SU-DHL-6 (cell line): ENCODE measurements at regions not wholly inside any gene's neighbourhood (a gene's known extent, or its start where the extent isn't known, plus 50 kb on each side); places are given as distances from the start of the nearest gene placed in this dataset.

ENCODE experiments used
- H2AFZ ChIP-seq: fragments of 200-600 bp; sonication (generic); 2 replicates; pipeline ENCODE4 v1.6.1; 2014; ENCODE audit warnings: low read depth, mild to moderate bottlenecking, moderate library complexity, mixed read lengths, antibody characterized with exemption, low read length; ENCODE audit not compliant: severe bottlenecking
- H3F3A ChIP-seq: fragments of 200-600 bp; shearing (Covaris generic); 2 replicates; pipeline ENCODE4 v1.6.0; 2016; ENCODE audit warnings: antibody characterized with exemption, mild to moderate bottlenecking; ENCODE audit not compliant: insufficient read depth
- H3K27ac ChIP-seq: fragments of 200-600 bp; sonication (generic); 2 replicates; pipeline ENCODE4 v1.5.1; 2016; ENCODE audit warnings: low read depth, mild to moderate bottlenecking, low read length, moderate library complexity, mixed read lengths
- H3K27me3 ChIP-seq: fragments of 200-600 bp; sonication (generic), shearing (Covaris generic); 2 replicates; pipeline ENCODE4 v1.6.0; 2014; ENCODE audit warnings: mild to moderate bottlenecking, low read length
- H3K36me3 ChIP-seq: fragments of 200-600 bp; sonication (generic); 2 replicates; pipeline ENCODE4 v1.6.1; 2014; ENCODE audit warnings: mild to moderate bottlenecking, low read length, mixed read lengths
- H3K4me2 ChIP-seq: fragments of 300-600, 200-600 bp; shearing (Covaris generic), sonication (generic); 2 replicates; pipeline ENCODE4 v1.6.0; 2014; ENCODE audit warnings: low read length, low read depth, mild to moderate bottlenecking; ENCODE audit not compliant: poor library complexity, severe bottlenecking
- H3K4me3 ChIP-seq: fragments of 200-600 bp; sonication (generic); 2 replicates; pipeline ENCODE4 v1.5.1; 2014; ENCODE audit warnings: antibody characterized with exemption, low read length, mild to moderate bottlenecking, mixed read lengths; ENCODE audit not compliant: insufficient read depth, poor library complexity, severe bottlenecking
- H3K79me2 ChIP-seq: fragments of 200-600 bp; sonication (generic); 2 replicates; pipeline ENCODE4 v1.6.1; 2014; ENCODE audit warnings: mild to moderate bottlenecking, low read length, moderate library complexity; ENCODE audit not compliant: insufficient read depth
- H3K9ac ChIP-seq: fragments of 200-600 bp; sonication (generic); 2 replicates; pipeline ENCODE4 v1.7.0; 2014; ENCODE audit warnings: mild to moderate bottlenecking, low read length
- H3K9me2 ChIP-seq: fragments of 200-600 bp; sonication (generic); replicated peaks from 2 replicates; pipeline ENCODE4 v1.6.1; 2014; ENCODE audit warnings: low read length; ENCODE audit not compliant: insufficient read depth
- H3K9me3 ChIP-seq: fragments of 200-600 bp; sonication (generic); 2 replicates; pipeline ENCODE4 v1.6.1; 2014; ENCODE audit warnings: low read length, mixed read lengths; ENCODE audit not compliant: insufficient read depth
- H4K20me1 ChIP-seq: fragments of 200-600 bp; sonication (generic); 2 replicates; pipeline ENCODE4 v1.6.1; 2014; ENCODE audit warnings: low read depth, mild to moderate bottlenecking, antibody characterized with exemption, low read length, moderate library complexity, mixed read lengths
- CTCF ChIP-seq: fragments of 200-600 bp; sonication (generic); IDR thresholded peaks from one replicate; pipeline ENCODE4 v1.5.1; 2017; ENCODE audit warnings: antibody characterized with exemption, mild to moderate bottlenecking, low read length, moderate library complexity; ENCODE audit not compliant: insufficient read depth, poor library complexity, severe bottlenecking
- EZH2phosphoT487 ChIP-seq: fragments of 200-600 bp; sonication (generic), shearing (Covaris generic); conservative IDR thresholded peaks from 2 replicates; pipeline ENCODE4 v1.6.1; 2018; ENCODE audit warnings: mild to moderate bottlenecking, antibody characterized with exemption, low read length, moderate library complexity, mixed read lengths

- Histone ChIP-seq H2AFZ (no peak overlapping the region), H3K27ac (no peak overlapping the region), H3K9me2 (no peaks in the 10 kb centered on the region), H3K36me3 (no peaks in the 10 kb centered on the region), H3K27me3 (no peaks in the 10 kb centered on the region), H3K9ac (no peak overlapping the region), H3K4me3 (no peak overlapping the region), H3K4me2 (no peak overlapping the region), H4K20me1 (no peaks in the 10 kb centered on the region), H3K79me2 (no peaks in the 10 kb centered on the region), H3K9me3 (no peaks in the 10 kb centered on the region), H3F3A (no peaks in the 10 kb centered on the region)
- TF ChIP-seq CTCF (no peak), EZH2phosphoT487 (no peak)
Observed at GRCh38 chr16:48959204-48959603, 322.4 kb downstream of the CBLN1 start.

- no peak for TF ChIP-seq EZH2phosphoT487
- no peak for TF ChIP-seq CTCF
- H3K4me3 ChIP-seq, result no peak overlapping the region
- H2AFZ ChIP-seq, result no peak overlapping the region
Observed at GRCh38 chr16:48958681-48959080, 323.0 kb downstream of the CBLN1 start.

GRCh38 chr16:48956620-48957019, 325.0 kb downstream of the CBLN1 start:
- H3K9ac ChIP-seq, result no peak overlapping the region
- H3K4me3 ChIP-seq, result no peak overlapping the region
- no peaks in the 10 kb centered on the region for H3K79me2 ChIP-seq
- H3K27me3 ChIP-seq, result no peaks in the 10 kb centered on the region
- no peaks in the 10 kb centered on the region for H3K36me3 ChIP-seq
- no peak for TF ChIP-seq CTCF
- no peak for TF ChIP-seq EZH2phosphoT487
- H3K27ac ChIP-seq, result no peak overlapping the region
- H3K9me3 ChIP-seq, result no peaks in the 10 kb centered on the region
- H3K4me2 ChIP-seq, result no peak overlapping the region
- no peak overlapping the region for H2AFZ ChIP-seq
- H4K20me1 ChIP-seq, result no peaks in the 10 kb centered on the region
- H3K9me2 ChIP-seq, result no peaks in the 10 kb centered on the region
- no peaks in the 10 kb centered on the region for H3F3A ChIP-seq

More at GRCh38 chr16:48958681-48959080, 323.0 kb downstream of the CBLN1 start:
- no peaks in the 10 kb centered on the region for H3K36me3 ChIP-seq
- H3K79me2 ChIP-seq, result no peaks in the 10 kb centered on the region
- no peak overlapping the region for H3K9ac ChIP-seq
- no peaks in the 10 kb centered on the region for H3K9me3 ChIP-seq
- H3K4me2 ChIP-seq, result no peak overlapping the region
- no peaks in the 10 kb centered on the region for H3F3A ChIP-seq
- H3K27me3 ChIP-seq, result no peaks in the 10 kb centered on the region
- no peak overlapping the region for H3K27ac ChIP-seq
- no peaks in the 10 kb centered on the region for H3K9me2 ChIP-seq
- H4K20me1 ChIP-seq, result no peaks in the 10 kb centered on the region
